ENCODE measurements at regions not wholly inside any gene's neighbourhood (a gene's known extent, or its start where the extent isn't known, plus 50 kb on each side); places are given as distances from the start of the nearest gene placed in this dataset.

DNA sequence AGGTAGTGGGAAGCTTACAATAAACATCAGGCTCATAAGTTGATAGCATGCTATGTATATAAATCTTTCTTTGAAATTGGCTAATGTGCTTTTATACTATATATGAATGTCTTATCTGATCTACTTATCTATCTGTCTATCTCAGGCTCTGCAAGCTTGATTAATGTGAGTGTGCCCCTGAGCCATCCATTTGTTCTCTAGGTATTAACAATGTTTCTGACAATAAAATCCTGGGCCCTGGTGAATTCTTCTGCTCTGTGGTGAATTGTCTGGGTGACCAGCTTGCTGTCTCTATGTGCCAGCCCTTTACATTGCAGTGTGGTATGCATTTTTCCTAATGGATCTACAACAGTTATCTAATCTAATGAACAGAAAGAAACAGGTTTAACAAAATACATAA is 295.9 kb downstream of the HRH4 start:
- H3K27ac ChIP-seq = no peak overlapping the region
- no peak overlapping the region for H3K4me3 ChIP-seq
- TF ChIP-seq POLR2A (IDR thresholded peaks at IDR 0.05) (no peak), EP300 (IDR thresholded peaks at IDR 0.05) (no peak)
- H3K36me3 ChIP-seq = no peaks in the 10 kb centered on the region
- no peaks in the 10 kb centered on the region for H3K4me1 ChIP-seq
- H3K27me3 ChIP-seq = no peaks in the 10 kb centered on the region
- no peak for DNase-seq (ENCODE audit: low spot score in 2 of 2)
- H3K9me3 ChIP-seq = no peaks in the 10 kb centered on the region

- H3K27ac ChIP-seq = no peak overlapping the region
- H3K9me3 ChIP-seq = no peaks in the 10 kb centered on the region
- no peaks in the 10 kb centered on the region for H3K36me3 ChIP-seq
- H3K4me3 ChIP-seq = no peak overlapping the region
- DNase-seq (ENCODE audit: low spot score in 2 of 2) = no peak
- no peaks in the 10 kb centered on the region for H3K4me1 ChIP-seq
- TF ChIP-seq, protein P1, sequence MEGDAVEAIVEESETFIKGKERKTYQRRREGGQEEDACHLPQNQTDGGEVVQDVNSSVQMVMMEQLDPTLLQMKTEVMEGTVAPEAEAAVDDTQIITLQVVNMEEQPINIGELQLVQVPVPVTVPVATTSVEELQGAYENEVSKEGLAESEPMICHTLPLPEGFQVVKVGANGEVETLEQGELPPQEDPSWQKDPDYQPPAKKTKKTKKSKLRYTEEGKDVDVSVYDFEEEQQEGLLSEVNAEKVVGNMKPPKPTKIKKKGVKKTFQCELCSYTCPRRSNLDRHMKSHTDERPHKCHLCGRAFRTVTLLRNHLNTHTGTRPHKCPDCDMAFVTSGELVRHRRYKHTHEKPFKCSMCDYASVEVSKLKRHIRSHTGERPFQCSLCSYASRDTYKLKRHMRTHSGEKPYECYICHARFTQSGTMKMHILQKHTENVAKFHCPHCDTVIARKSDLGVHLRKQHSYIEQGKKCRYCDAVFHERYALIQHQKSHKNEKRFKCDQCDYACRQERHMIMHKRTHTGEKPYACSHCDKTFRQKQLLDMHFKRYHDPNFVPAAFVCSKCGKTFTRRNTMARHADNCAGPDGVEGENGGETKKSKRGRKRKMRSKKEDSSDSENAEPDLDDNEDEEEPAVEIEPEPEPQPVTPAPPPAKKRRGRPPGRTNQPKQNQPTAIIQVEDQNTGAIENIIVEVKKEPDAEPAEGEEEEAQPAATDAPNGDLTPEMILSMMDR (IDR thresholded peaks at IDR 0.05) = no peak
- TF ChIP-seq POLR2A (IDR thresholded peaks at IDR 0.05) (no peak), POLR2AphosphoS5 (IDR thresholded peaks at IDR 0.05) (no peak), EP300 (IDR thresholded peaks at IDR 0.05) (no peak)
- no peaks in the 10 kb centered on the region for H3K27me3 ChIP-seq
Measured at GRCh38 chr18:24757134-24757533, 296.7 kb downstream of the HRH4 start.

DNA sequence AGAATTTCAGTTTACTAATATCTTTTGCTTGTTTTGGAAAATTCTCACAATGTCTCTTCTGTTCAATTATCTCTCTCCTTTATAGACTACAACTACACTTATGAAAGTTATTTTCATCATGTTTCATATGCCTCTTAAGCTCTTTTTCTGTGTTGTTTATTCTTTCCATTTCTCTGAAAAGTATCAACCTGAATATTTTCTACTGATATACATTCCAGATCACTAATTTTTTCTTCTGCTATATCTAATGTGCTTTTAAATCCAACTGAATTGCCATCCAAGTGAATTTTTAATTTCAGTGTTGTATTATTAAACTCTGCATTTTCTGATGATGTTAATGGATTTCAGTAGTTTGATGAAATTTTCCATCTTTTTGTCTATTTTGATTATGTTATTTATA is 301.3 kb downstream of the HRH4 start:
- no peaks in the 10 kb centered on the region for H3K36me3 ChIP-seq
- peaks cover 23% of the 10 kb centered on the region for H3K4me1 ChIP-seq
- H3K9me3 ChIP-seq = no peaks in the 10 kb centered on the region
- H3K27me3 ChIP-seq = no peaks in the 10 kb centered on the region
- no peak for TF ChIP-seq POLR2A (IDR thresholded peaks at IDR 0.05)
- TF ChIP-seq EP300 (IDR thresholded peaks at IDR 0.05) = no peak
- TF ChIP-seq POLR2AphosphoS5 (IDR thresholded peaks at IDR 0.05) = no peak
- TF ChIP-seq, protein P1 (IDR thresholded peaks at IDR 0.05) = no peak
- no peak overlapping the region for H3K27ac ChIP-seq
- DNase-seq (ENCODE audit: low spot score in 2 of 2) = no peak
- H3K4me3 ChIP-seq = no peak overlapping the region

DNA sequence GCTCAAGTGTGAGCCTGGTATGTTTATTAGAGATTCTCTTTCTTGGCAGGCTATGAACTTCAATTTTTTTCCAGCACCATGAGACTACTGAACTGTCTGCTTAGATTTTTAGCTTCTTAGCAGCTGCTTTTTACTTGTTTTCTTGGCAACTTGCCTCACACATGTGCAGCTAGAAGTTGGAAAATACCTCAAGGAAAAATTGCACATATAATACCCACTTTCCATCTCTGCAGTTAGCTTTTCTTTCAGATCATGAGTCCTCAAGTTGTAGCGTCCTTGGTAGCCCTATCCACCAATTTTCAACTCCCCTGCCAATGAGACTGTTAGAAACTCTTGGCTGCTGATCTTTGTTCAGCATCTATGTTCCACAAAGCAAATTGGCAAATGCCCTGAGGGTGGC is 302.1 kb downstream of the HRH4 start:
- Histone ChIP-seq H3K27ac (no peak overlapping the region), H3K36me3 (no peaks in the 10 kb centered on the region), H3K4me1 (peaks cover 23% of the 10 kb centered on the region), H3K4me3 (no peak overlapping the region), H3K27me3 (no peaks in the 10 kb centered on the region), H3K9me3 (no peaks in the 10 kb centered on the region)
- DNase-seq (ENCODE audit: low spot score in 2 of 2) = no peak
- TF ChIP-seq EP300 (IDR thresholded peaks at IDR 0.05) (no peak), POLR2A (IDR thresholded peaks at IDR 0.05) (no peak), POLR2AphosphoS5 (IDR thresholded peaks at IDR 0.05) (no peak)
- TF ChIP-seq, protein P1 (IDR thresholded peaks at IDR 0.05) = no peak
- 22% methylated on average over 1 of the region's 1 CpG for WGBS

DNA sequence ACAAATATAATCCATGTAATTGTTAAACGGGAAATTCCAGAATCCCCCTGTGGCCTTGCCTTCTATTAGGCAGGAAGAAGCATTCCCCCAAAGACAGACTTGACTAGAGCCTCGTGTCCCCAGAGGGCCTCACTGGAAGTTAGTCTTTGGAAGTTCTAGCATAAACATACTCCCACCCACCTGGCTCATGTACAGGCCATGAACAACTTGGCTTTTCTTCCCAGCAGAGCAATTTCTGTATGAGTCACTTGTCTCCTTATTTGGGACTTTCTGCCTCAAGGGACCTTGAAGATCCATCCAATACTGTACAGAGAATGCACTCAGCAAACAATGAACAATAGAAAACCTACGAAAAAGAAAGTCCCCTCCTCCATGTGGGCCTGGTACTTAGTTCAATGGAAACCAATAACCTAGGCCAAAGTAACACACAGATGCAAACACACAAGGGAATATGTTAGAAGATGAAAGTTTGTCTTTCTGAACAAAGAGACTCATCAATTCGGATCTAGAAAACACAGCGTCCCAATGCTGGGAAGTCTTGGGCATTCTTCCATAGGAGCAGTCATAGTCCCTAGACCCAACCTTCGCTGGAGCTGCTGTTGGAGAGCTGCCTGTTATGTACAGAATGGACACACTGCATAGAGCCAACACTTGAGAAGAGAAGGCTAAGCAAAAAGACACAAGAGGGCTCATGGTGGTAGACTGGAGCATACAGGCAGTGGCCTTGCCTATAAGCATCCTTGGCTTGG is 303.5 kb downstream of the HRH4 start:
- Histone ChIP-seq H3K27me3 (no peaks in the 10 kb centered on the region), H3K9me3 (no peaks in the 10 kb centered on the region), H3K4me1 (peaks cover 23% of the 10 kb centered on the region), H3K36me3 (no peaks in the 10 kb centered on the region), H3K27ac (peak overlapping the region; percentile 25), H3K4me3 (no peak overlapping the region)
- WGBS = 25% methylated on average over 6 of the region's 6 CpGs
- no peak for DNase-seq (ENCODE audit: low spot score in 2 of 2)
- TF ChIP-seq EP300 (IDR thresholded peaks at IDR 0.05) (no peak), POLR2A (IDR thresholded peaks at IDR 0.05) (no peak), POLR2AphosphoS5 (IDR thresholded peaks at IDR 0.05) (no peak)
- TF ChIP-seq, protein P1 (IDR thresholded peaks at IDR 0.05) = no peak

GRCh38 chr18:24764766-24765165 is 304.3 kb downstream of the HRH4 start:
- no peaks in the 10 kb centered on the region for H3K36me3 ChIP-seq
- WGBS = 84% methylated on average over 5 of the region's 5 CpGs

More at GRCh38 chr18:24764766-24765165, 304.3 kb downstream of the HRH4 start:
- DNase-seq (ENCODE audit: low spot score in 2 of 2) = no peak
- no peaks in the 10 kb centered on the region for H3K27me3 ChIP-seq
- no peak overlapping the region for H3K27ac ChIP-seq
- TF ChIP-seq POLR2A (IDR thresholded peaks at IDR 0.05) (no peak), EP300 (IDR thresholded peaks at IDR 0.05) (no peak), POLR2AphosphoS5 (IDR thresholded peaks at IDR 0.05) (no peak)
- TF ChIP-seq, protein P1 (IDR thresholded peaks at IDR 0.05) = no peak
- no peaks in the 10 kb centered on the region for H3K9me3 ChIP-seq
- H3K4me1 ChIP-seq = peaks cover 23% of the 10 kb centered on the region
- H3K4me3 ChIP-seq = no peak overlapping the region

Measured in suprapubic skin (tissue), 4 donors.